Aorta (tissue), 5 donors: ENCODE measurements at regions not wholly inside any gene's neighbourhood (a gene's known extent, or its start where the extent isn't known, plus 50 kb on each side); places are given as distances from the start of the nearest gene placed in this dataset.

ENCODE experiments used
- ATAC-seq: fragments of 200-7000 bp; cut with Tn5 transposase; one replicate; pipeline ENCODE4 v1.9.1; 2022; ENCODE audit warnings: moderate library complexity; ENCODE audit not compliant: low FRiP score
- DNase-seq, 2 donors: peaks; one replicate each; pipeline ENCODE4 v3.0.0-alpha.2; 2020
- H3K27ac ChIP-seq, 2 donors: one replicate each; pipeline ENCODE4 v1.5.1; 2013; ENCODE audit warnings: low read length in 2 of 2, mild to moderate bottlenecking in 2 of 2, moderate library complexity in 2 of 2, control low read depth in 1 of 2, inconsistent platforms in 1 of 2, low read depth in 1 of 2
- H3K27me3 ChIP-seq, 2 donors: one replicate each; pipeline ENCODE4 v1.6.1; 2013; ENCODE audit warnings: control low read depth in 1 of 2, low read length in 1 of 2, mild to moderate bottlenecking in 1 of 2, moderate library complexity in 1 of 2; ENCODE audit not compliant: insufficient read depth in 2 of 2, control insufficient read depth in 1 of 2
- H3K36me3 ChIP-seq, 2 donors: one replicate each; pipeline ENCODE4 v1.6.1; 2013; ENCODE audit warnings: control low read depth in 1 of 2, low read length in 1 of 2, mild to moderate bottlenecking in 1 of 2; ENCODE audit not compliant: insufficient read depth in 2 of 2, control insufficient read depth in 1 of 2
- H3K4me1 ChIP-seq, 2 donors: one replicate each; pipeline ENCODE4 v1.6.1; 2013; ENCODE audit warnings: low read length in 2 of 2, control low read depth in 1 of 2, mild to moderate bottlenecking in 1 of 2, moderate library complexity in 1 of 2; ENCODE audit not compliant: insufficient read depth in 2 of 2, control insufficient read depth in 1 of 2
- H3K4me3 ChIP-seq, 2 donors: one replicate each; pipeline ENCODE4 v1.5.1; 2013; ENCODE audit warnings: low read length in 2 of 2, control low read depth in 1 of 2, mild to moderate bottlenecking in 1 of 2
- H3K9me3 ChIP-seq: one replicate; pipeline ENCODE4 v1.6.1; 2013; ENCODE audit warnings: mild to moderate bottlenecking, low read length; ENCODE audit not compliant: control insufficient read depth
- WGBS, 2 donors: extraction: QIAGEN DNeasy Blood & Tissue Kit; methylation state at CpG; one replicate each; pipeline ENCODE4 v1.1.7; 2013; 5-methylcytosine and 5-hydroxymethylcytosine counted together
- intact Hi-C, 2 donors: fragments of 100-400 bp; cut with DNase I; formaldehyde crosslinking; loops; one replicate each; pipeline versions ENCODE4 v1.14.2 to v1.15.0; 2022
- donor health status: healthy with polysubstance abuse.
- donor health status: Bipolar disorder and iron deficiency.
- donor health status: DM: no; HTN: no; CAD: no.
- donor health status: DM: no; HTN: no; CAD: no.
- donor health status: DM: yes; HTN: yes; CAD: no.

DNA sequence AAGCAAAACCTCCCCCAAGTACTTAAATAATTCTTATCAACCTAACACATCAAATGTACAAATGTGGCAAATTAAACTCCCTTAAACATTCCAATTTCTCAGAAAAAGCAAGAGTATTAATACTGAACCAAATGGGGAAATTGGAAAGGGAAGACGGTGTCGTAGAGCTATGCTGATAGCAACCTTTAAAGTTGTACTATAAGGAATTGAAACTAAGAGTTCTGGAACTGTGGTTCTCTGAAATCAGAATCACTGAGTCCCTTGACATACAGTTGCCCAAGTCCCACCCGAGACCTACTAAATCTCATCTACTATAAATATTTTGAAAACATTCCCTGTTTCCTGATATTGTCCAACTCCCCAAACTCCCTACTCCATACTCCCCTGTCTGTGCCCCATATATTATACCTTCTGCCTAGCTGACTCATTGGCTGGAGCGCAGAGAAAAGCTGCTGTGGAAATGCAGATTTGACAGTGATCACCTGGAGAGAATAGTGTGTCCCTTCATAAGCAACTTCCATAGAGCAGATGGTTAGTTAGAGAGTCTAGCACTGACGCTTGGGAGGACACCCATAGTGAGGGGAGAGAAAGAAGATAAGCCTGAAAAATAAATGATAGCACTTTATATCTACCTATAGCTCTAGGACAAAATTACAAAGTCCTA is 51.4 kb upstream of the ITM2B start:
- 67 to 70% methylated on average over 5 of the region's 5 CpGs for WGBS, 2 donors
- Histone ChIP-seq H3K9me3 (no peaks in the 10 kb centered on the region), H3K27ac (no peak overlapping the region), H3K4me3 (no peak overlapping the region), H3K27me3 (peaks cover 0 to 1% of the 10 kb centered on the region in 2 donors), H3K4me1 (no peaks in the 10 kb centered on the region), H3K36me3 (no peaks in the 10 kb centered on the region)
- DNase-seq (no peak), ATAC-seq (no peak)
- intact Hi-C loops: no loop called here

DNA sequence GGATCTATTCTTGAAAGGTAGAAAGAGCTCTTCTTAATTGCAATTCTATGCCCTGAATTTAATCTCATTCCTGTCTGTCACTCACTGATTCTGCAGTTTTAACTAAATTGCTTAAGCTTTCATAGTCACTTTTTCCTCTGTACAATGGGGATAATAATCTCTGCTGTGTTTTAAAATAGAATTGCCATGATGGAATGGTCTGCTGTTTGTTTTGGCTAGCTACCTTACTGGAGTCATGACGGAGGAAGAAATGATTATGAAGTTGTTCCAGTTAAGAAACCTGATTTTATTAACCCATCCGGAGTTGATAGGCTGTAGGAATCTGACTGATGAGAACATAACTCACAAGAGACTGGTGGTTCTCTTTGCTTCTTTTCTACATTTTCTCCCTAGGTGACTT is 54.9 kb upstream of the ITM2B start:
- DNase-seq: no peak
- no peak overlapping the region for H3K4me3 ChIP-seq
- no peak for ATAC-seq
- WGBS, 2 donors: 8 to 12% methylated on average over 2 of the region's 2 CpGs
- no peaks in the 10 kb centered on the region for H3K4me1 ChIP-seq
- intact Hi-C loops: no loop called here
- H3K27ac ChIP-seq: no peak overlapping the region
- no peaks in the 10 kb centered on the region for H3K36me3 ChIP-seq
- no peaks in the 10 kb centered on the region for H3K9me3 ChIP-seq
- H3K27me3 ChIP-seq: peaks cover 0 to 1% of the 10 kb centered on the region in 2 donors

DNA sequence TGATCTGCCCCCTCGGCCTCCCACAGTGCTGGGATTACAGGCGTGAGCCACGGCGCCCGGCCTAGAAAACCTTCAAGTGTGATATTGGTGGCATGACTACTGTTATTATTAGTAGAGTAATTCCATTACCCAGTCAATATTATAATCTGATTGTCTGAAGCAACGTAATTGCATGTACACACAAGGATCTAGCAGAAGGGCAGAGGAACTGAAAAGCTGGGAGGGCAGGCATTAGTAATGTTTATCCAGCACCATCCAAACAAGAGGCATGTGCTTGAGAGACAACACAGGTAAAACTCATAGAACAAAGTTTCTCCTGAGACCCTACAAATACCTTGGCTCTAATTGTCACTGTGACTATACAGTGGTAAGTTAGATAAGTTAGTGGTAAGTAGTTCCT is 56.2 kb upstream of the ITM2B start:
- ATAC-seq: no peak

DNA sequence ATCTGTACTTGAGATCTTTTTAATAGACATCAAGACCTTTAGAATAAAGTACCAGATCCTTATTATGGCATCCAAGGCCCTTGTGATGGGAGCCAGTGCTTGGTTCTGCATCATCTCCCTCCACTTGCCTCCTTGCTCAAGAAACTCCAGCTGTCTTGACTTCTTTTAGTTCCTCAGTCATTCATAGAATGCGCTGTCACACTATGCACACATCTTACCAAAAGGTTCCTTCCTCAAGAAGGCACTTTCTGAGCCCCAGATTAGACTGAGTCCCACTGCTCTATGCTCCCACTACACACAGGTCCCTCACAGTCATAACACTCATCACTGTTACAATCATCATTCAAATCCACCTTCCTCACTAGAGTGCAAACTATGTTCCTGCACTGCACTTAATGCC is 57.8 kb upstream of the ITM2B start:
- H3K27ac ChIP-seq: no peak overlapping the region
- H3K9me3 ChIP-seq: no peaks in the 10 kb centered on the region
- WGBS, 2 donors: 93 to 100% methylated on average over 1 of the region's 1 CpG
- no peaks in the 10 kb centered on the region for H3K27me3 ChIP-seq
- H3K36me3 ChIP-seq: no peaks in the 10 kb centered on the region
- H3K4me1 ChIP-seq: no peaks in the 10 kb centered on the region
- intact Hi-C loops: no loop called here
- H3K4me3 ChIP-seq: no peak overlapping the region
- DNase-seq (no peak), ATAC-seq (no peak)

More for the DNA sequence above, 56.2 kb upstream of the ITM2B start:
- H3K4me1 ChIP-seq: no peaks in the 10 kb centered on the region
- no peak for DNase-seq
- WGBS, 2 donors: 95% methylated on average over 6 of the region's 6 CpGs
- no peaks in the 10 kb centered on the region for H3K9me3 ChIP-seq
- H3K27ac ChIP-seq: no peak overlapping the region
- H3K4me3 ChIP-seq: no peak overlapping the region
- H3K36me3 ChIP-seq: no peaks in the 10 kb centered on the region
- H3K27me3 ChIP-seq: peaks cover 0 to under 1% of the 10 kb centered on the region in 2 donors
- intact Hi-C loops: no loop called here

DNA sequence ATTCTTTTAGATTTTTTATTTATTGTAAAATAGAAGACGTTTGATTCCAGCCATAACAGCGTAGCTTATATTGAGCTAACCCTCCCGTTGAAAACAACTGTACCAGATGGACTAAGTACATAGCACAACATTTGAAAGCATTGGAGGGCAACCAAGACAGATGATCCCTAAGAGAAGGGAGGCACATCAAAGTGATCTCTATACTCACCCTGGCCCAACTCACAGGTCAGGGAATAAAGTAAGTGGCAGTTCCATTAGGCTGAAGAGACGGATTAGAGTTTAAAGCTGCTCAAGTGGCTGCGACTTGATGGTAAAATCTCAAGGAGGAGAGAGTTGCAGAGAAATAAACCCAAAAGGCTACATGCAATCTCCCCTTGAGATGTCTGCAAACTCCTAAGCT is 65.1 kb upstream of the ITM2B start:
- H3K4me1 ChIP-seq: peaks cover 0 to 1% of the 10 kb centered on the region in 2 donors
- no peak overlapping the region for H3K27ac ChIP-seq
- no peaks in the 10 kb centered on the region for H3K36me3 ChIP-seq
- intact Hi-C loops: no loop called here
- no peaks in the 10 kb centered on the region for H3K27me3 ChIP-seq
- ATAC-seq: no peak
- no peak overlapping the region for H3K4me3 ChIP-seq
- DNase-seq: no peak
- no peaks in the 10 kb centered on the region for H3K9me3 ChIP-seq
- 81 to 83% methylated on average over 5 of the region's 5 CpGs for WGBS, 2 donors

DNA sequence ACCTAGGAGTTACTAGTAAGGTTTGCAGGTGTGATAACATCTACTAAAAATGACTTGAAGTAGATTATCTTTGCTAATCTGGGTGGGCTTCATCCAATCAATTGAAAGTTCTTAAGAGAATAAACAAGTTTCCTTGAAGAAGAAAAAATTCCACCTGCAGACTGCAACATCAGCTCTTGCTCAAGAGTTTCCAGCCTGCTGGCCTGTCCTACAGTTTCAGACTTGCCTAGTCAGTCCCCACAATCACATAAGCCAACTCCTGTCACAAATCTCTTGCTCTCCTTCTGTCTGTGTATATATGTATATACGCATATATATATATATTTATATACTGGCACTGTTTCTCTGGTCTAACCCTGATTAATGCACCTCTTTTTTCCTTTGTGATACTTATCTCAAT is 67.3 kb upstream of the ITM2B start:
- Histone ChIP-seq H3K9me3 (no peaks in the 10 kb centered on the region), H3K27me3 (no peaks in the 10 kb centered on the region), H3K36me3 (no peaks in the 10 kb centered on the region), H3K27ac (no peak overlapping the region), H3K4me1 (peaks cover 0 to 1% of the 10 kb centered on the region in 2 donors), H3K4me3 (no peak overlapping the region)
- 95 to 97% methylated on average over 1 of the region's 1 CpG for WGBS, 2 donors
- ATAC-seq: no peak
- intact Hi-C loops: no loop called here
- no peak for DNase-seq

DNA sequence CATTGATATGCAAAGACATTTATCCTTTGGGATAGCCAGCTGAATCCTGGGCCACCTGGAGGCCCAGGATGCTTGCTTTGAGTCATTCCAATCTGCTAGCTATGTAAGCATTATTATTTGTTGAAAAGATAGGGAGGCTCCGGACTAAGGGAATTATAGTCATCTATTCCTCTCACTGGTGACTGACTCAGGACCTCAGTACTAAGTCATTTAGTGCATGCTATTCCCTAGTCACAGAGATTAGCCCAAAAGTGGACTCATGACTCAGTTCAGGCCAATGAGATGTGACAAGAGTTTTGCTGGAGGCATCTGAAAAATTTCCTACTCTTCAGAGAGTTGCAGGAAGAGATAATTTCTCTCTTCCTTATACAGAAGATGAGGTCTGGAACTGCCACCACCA is 67.9 kb upstream of the ITM2B start:
- intact Hi-C loops: no loop called here
- H3K4me3 ChIP-seq: no peak overlapping the region
- ATAC-seq: no peak
- H3K36me3 ChIP-seq: no peaks in the 10 kb centered on the region
- peaks cover 0 to 1% of the 10 kb centered on the region in 2 donors for H3K4me1 ChIP-seq
- no peaks in the 10 kb centered on the region for H3K27me3 ChIP-seq
- DNase-seq: no peak
- 74 to 85% methylated on average over 1 of the region's 1 CpG for WGBS, 2 donors
- no peaks in the 10 kb centered on the region for H3K9me3 ChIP-seq
- no peak overlapping the region for H3K27ac ChIP-seq

DNA sequence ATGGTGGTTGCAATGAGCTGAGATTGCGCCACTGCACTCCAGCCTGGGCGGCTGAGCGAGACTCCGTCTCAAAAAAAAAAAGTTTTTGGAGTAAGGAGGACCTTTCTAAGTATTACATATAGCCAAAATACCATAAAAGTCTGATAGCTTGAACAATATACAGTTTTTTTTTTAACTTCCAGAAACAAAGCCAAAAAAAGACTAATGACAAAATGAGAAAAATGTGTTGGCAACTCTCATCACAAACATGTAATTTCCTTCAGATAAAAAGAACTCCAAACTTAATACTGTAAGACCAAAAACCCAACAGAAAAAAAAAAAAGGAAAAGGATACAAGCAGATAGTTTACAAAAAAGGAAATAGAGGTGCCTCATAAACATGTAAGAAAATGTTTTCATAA is 68.2 kb upstream of the MED4 start:
- H3K36me3 ChIP-seq: no peaks in the 10 kb centered on the region
- no peak overlapping the region for H3K27ac ChIP-seq
- no peaks in the 10 kb centered on the region for H3K9me3 ChIP-seq
- intact Hi-C loops: no loop called here
- no peak overlapping the region for H3K4me3 ChIP-seq
- no peaks in the 10 kb centered on the region for H3K27me3 ChIP-seq
- WGBS, 2 donors: 62 to 65% methylated on average over 4 of the region's 4 CpGs
- DNase-seq (no peak), ATAC-seq (no peak)
- peaks cover 0 to 1% of the 10 kb centered on the region in 2 donors for H3K4me1 ChIP-seq

DNA sequence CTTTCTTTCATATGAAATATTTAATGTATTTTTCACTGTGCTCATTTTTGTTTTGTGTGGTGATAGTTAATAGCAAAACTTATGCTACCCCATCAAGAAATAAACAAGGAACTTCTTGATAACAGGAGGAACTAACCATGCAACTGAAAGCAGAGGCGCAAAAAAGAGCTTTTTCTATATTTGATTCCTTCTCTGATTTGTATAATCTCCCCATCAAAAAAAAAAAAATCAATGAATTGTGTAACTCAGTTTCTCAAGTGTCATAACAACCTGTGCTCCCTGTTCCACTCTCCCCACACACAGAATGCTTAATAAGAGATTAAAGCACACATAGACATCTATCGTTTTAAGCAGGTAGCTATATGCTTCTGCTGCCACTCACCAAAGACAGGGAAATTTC is 67.3 kb upstream of the MED4 start:
- Histone ChIP-seq H3K4me3 (no peak overlapping the region), H3K36me3 (no peaks in the 10 kb centered on the region), H3K27me3 (no peaks in the 10 kb centered on the region), H3K9me3 (no peaks in the 10 kb centered on the region), H3K27ac (no peak overlapping the region), H3K4me1 (peaks cover 0 to 1% of the 10 kb centered on the region in 2 donors)
- DNase-seq (no peak), ATAC-seq (no peak)
- intact Hi-C loops: no loop called here
- WGBS, 2 donors: 88 to 91% methylated on average over 2 of the region's 2 CpGs
